Esophagus muscularis mucosa (tissue), 4 donors: ENCODE measurements at regions not wholly inside any gene's neighbourhood (a gene's known extent, or its start where the extent isn't known, plus 50 kb on each side); places are given as distances from the start of the nearest gene placed in this dataset.

Experiments used
- DNase-seq: peaks from one replicate; pipeline ENCODE4 v3.0.0-alpha.2; 2017; ENCODE audit errors: extremely low spot score
- H3K27ac ChIP-seq, 4 donors: fragments of 200-600 bp; sonication (generic); replicated peaks in 1 of 4; 1 replicate in 3 of 4; 2 replicates in 1 of 4; pipeline ENCODE4 v1.5.1; 2016 to 2019; ENCODE audit warnings: mild to moderate bottlenecking in 1 of 4
- H3K27me3 ChIP-seq, 4 donors: fragments of 200-600 bp; sonication (generic); one replicate each; pipeline versions ENCODE4 v1.5.1 to v1.6.0; 2016 to 2019
- H3K36me3 ChIP-seq, 4 donors: fragments of 200-600 bp; sonication (generic); one replicate each; pipeline ENCODE4 v1.5.1; 2016 to 2019
- H3K4me1 ChIP-seq, 4 donors: fragments of 200-600 bp; sonication (generic); one replicate each; pipeline ENCODE4 v1.5.1; 2016 to 2019
- H3K4me3 ChIP-seq, 4 donors: fragments of 200-600 bp; sonication (generic); 1 replicate in 2 of 4; 2 replicates in 2 of 4; pipeline ENCODE4 v1.5.1; 2016 to 2019; ENCODE audit warnings: mild to moderate bottlenecking in 4 of 4, moderate library complexity in 1 of 4
- H3K9me3 ChIP-seq, 4 donors: fragments of 200-600 bp; sonication (generic); 1 replicate in 3 of 4; 2 replicates in 1 of 4; pipeline ENCODE4 v1.5.1; 2016 to 2019
- CTCF ChIP-seq, 3 experiments: fragments of 200-600 bp in 2 of 3; fragments of 450-650 bp in 1 of 3; sonication (generic) in 2 of 3; IDR thresholded peaks; one replicate each; pipeline ENCODE4 v1.5.1; 2017 to 2019; ENCODE audit warnings: antibody characterized with exemption in 3 of 3, mild to moderate bottlenecking in 2 of 3, moderate library complexity in 1 of 3
- EP300 ChIP-seq: sonication (generic); formaldehyde crosslinking; IDR thresholded peaks from one replicate; pipeline ENCODE4 v1.6.1; 2017; ENCODE audit warnings: antibody characterized with exemption
- POLR2A ChIP-seq: fragments of 450-650 bp; IDR thresholded peaks from one replicate; pipeline ENCODE4 v1.6.1; 2017; ENCODE audit warnings: antibody characterized with exemption, moderate library complexity, mild to moderate bottlenecking, low read depth
- POLR2AphosphoS5 ChIP-seq, 2 donors: sonication (generic); formaldehyde crosslinking; IDR thresholded peaks; one replicate each; pipeline ENCODE4 v1.6.1; 2017; ENCODE audit warnings: antibody characterized with exemption in 2 of 2
- WGBS: methylation state at CpG from one replicate; pipeline ENCODE4 v1.1.5; 2018; 5-methylcytosine and 5-hydroxymethylcytosine counted together
- intact Hi-C: fragments of 100-400 bp; cut with DNase I; formaldehyde crosslinking; loops from one replicate; pipeline ENCODE4 v1.15.1; 2023

GRCh38 chr11:36822829-36823228 lies 224.8 kb upstream of the RAG2 start:
- intact Hi-C loops: no loop called here
- Histone ChIP-seq H3K36me3 (no peaks in the 10 kb centered on the region), H3K27me3 (no peaks in the 10 kb centered on the region), H3K4me1 (no peaks in the 10 kb centered on the region), H3K27ac (no peak overlapping the region), H3K4me3 (no peak overlapping the region), H3K9me3 (no peaks in the 10 kb centered on the region)
- no peak for DNase-seq
- TF ChIP-seq CTCF (IDR thresholded peaks at IDR 0.05) (no peak), POLR2A (no peak), EP300 (no peak), POLR2AphosphoS5 (IDR thresholded peaks at IDR 0.05) (no peak)
- WGBS: 84% methylated on average over 1 of the region's 1 CpG

GRCh38 chr11:36818410-36818809 lies 220.4 kb upstream of the RAG2 start:
- no peaks in the 10 kb centered on the region for H3K4me1 ChIP-seq
- TF ChIP-seq CTCF (IDR thresholded peaks at IDR 0.05) (peak in 1 of 3 experiments; percentile 9), POLR2AphosphoS5 (IDR thresholded peaks at IDR 0.05) (no peak)
- 68% methylated on average over 2 of the region's 2 CpGs for WGBS
- no peaks in the 10 kb centered on the region for H3K36me3 ChIP-seq
- no peak overlapping the region for H3K4me3 ChIP-seq
- H3K27ac ChIP-seq: no peak overlapping the region
- H3K27me3 ChIP-seq: no peaks in the 10 kb centered on the region
- H3K9me3 ChIP-seq: no peaks in the 10 kb centered on the region
- intact Hi-C loops: no loop called here
- DNase-seq: no peak

GRCh38 chr11:36817336-36817965 lies 219.4 kb upstream of the RAG2 start:
- TF ChIP-seq POLR2AphosphoS5 (IDR thresholded peaks at IDR 0.05) (no peak), EP300 (no peak), POLR2A (no peak)
- WGBS: 83% methylated on average over 6 of the region's 6 CpGs

GRCh38 chr11:36809303-36809702 lies 211.3 kb upstream of the RAG2 start:
- Histone ChIP-seq H3K27ac (no peak overlapping the region), H3K4me1 (peaks cover 0 to 7% (median 0%) of the 10 kb centered on the region in 4 donors), H3K27me3 (no peaks in the 10 kb centered on the region), H3K4me3 (no peak overlapping the region), H3K36me3 (no peaks in the 10 kb centered on the region), H3K9me3 (no peaks in the 10 kb centered on the region)
- TF ChIP-seq POLR2A (no peak), POLR2AphosphoS5 (IDR thresholded peaks at IDR 0.05) (no peak)
- intact Hi-C loops: no loop called here
- no peak for DNase-seq

More at GRCh38 chr11:36817336-36817965, 219.4 kb upstream of the RAG2 start:
- DNase-seq: no peak
- Histone ChIP-seq H3K27ac (no peak overlapping the region), H3K27me3 (no peaks in the 10 kb centered on the region), H3K4me3 (no peak overlapping the region), H3K36me3 (no peaks in the 10 kb centered on the region), H3K9me3 (no peaks in the 10 kb centered on the region), H3K4me1 (no peaks in the 10 kb centered on the region)
- intact Hi-C loops: no loop called here

GRCh38 chr11:36807871-36808270 lies 209.8 kb upstream of the RAG2 start:
- TF ChIP-seq POLR2AphosphoS5 (IDR thresholded peaks at IDR 0.05) (no peak), POLR2A (no peak), CTCF (IDR thresholded peaks at IDR 0.05) (no peak), EP300 (no peak)
- no peak for DNase-seq
- Histone ChIP-seq H3K4me1 (peaks cover 0 to 11% (median 4%) of the 10 kb centered on the region in 4 donors), H3K9me3 (no peaks in the 10 kb centered on the region), H3K27me3 (no peaks in the 10 kb centered on the region), H3K36me3 (no peaks in the 10 kb centered on the region), H3K4me3 (no peak overlapping the region), H3K27ac (no peak overlapping the region)
- WGBS: 85% methylated on average over 4 of the region's 4 CpGs
- intact Hi-C loops: no loop called here

GRCh38 chr11:36803084-36803483 lies 205.0 kb upstream of the RAG2 start:
- H3K27ac ChIP-seq: no peak overlapping the region
- no peaks in the 10 kb centered on the region for H3K9me3 ChIP-seq
- H3K4me3 ChIP-seq: peak overlapping the region in 1 of 4 donors; percentile 8
- no peaks in the 10 kb centered on the region for H3K27me3 ChIP-seq
- 55% methylated on average over 7 of the region's 7 CpGs for WGBS
- DNase-seq: no peak
- no peaks in the 10 kb centered on the region for H3K36me3 ChIP-seq
- peaks cover 0 to 14% (median 11%) of the 10 kb centered on the region in 4 donors for H3K4me1 ChIP-seq
- intact Hi-C loops: no loop called here
- no peak for TF ChIP-seq POLR2A
- TF ChIP-seq CTCF (IDR thresholded peaks at IDR 0.05): no peak
- TF ChIP-seq POLR2AphosphoS5 (IDR thresholded peaks at IDR 0.05): no peak
- TF ChIP-seq EP300: no peak
